NCI-H1048 (cell line): ENCODE measurements at regions not wholly inside any gene's neighbourhood (a gene's known extent, or its start where the extent isn't known, plus 50 kb on each side); places are given as distances from the start of the nearest gene placed in this dataset.

Experiments used
- DNase-seq: peaks from one replicate; lab custom pipeline; 2025; lab: John Stamatoyannopoulos, UW

- no peak for DNase-seq
Measured at GRCh38 chr2:220491670-220492069, 864.2 kb downstream of the SLC4A3 start.

- no peak for DNase-seq
Measured at GRCh38 chr2:220493871-220494525, 866.6 kb downstream of the SLC4A3 start.

GRCh38 chr2:220496513-220496912 is 869.1 kb downstream of the SLC4A3 start:
- no peak for DNase-seq

- DNase-seq, result no peak
Measured at GRCh38 chr2:220499225-220499624, 871.8 kb downstream of the SLC4A3 start.

GRCh38 chr2:220502539-220502938 is 875.1 kb downstream of the SLC4A3 start:
- no peak for DNase-seq

- no peak for DNase-seq
Measured at GRCh38 chr2:220503431-220503830, 876.0 kb downstream of the SLC4A3 start.

GRCh38 chr2:220504938-220505503 is 877.6 kb downstream of the SLC4A3 start:
- no peak for DNase-seq

- DNase-seq, result no peak
Measured at GRCh38 chr2:220506466-220506865, 879.0 kb downstream of the SLC4A3 start.

GRCh38 chr2:220509096-220509757 is 881.8 kb downstream of the SLC4A3 start:
- no peak for DNase-seq

GRCh38 chr2:220509966-220510365 is 882.5 kb downstream of the SLC4A3 start:
- DNase-seq, result no peak

- DNase-seq, result no peak
Measured at GRCh38 chr2:220510668-220511067, 883.2 kb downstream of the SLC4A3 start.

GRCh38 chr2:220512419-220512818 is 885.0 kb downstream of the SLC4A3 start:
- no peak for DNase-seq

- DNase-seq, result no peak
Measured at GRCh38 chr2:220513573-220514288, 886.3 kb downstream of the SLC4A3 start.

- no peak for DNase-seq
Measured at GRCh38 chr2:220521551-220521950, 894.1 kb downstream of the SLC4A3 start.

GRCh38 chr2:220528180-220528675 is 900.8 kb downstream of the SLC4A3 start:
- DNase-seq, result no peak

GRCh38 chr2:220531216-220531615 is 903.8 kb downstream of the SLC4A3 start:
- DNase-seq, result no peak

- no peak for DNase-seq
Measured at GRCh38 chr2:220533485-220533884, 906.1 kb downstream of the SLC4A3 start.

- no peak for DNase-seq
Measured at GRCh38 chr2:220539481-220539880, 912.1 kb downstream of the SLC4A3 start.

GRCh38 chr2:220544049-220544448 is 916.6 kb downstream of the SLC4A3 start:
- DNase-seq, result no peak

- DNase-seq, result no peak
Measured at GRCh38 chr2:220550995-220551700, 923.7 kb downstream of the SLC4A3 start.

- DNase-seq, result no peak
Measured at GRCh38 chr2:220552790-220553535, 925.5 kb downstream of the SLC4A3 start.
